SH-SY5Y (cell line): ENCODE measurements at regions not wholly inside any gene's neighbourhood (a gene's known extent, or its start where the extent isn't known, plus 50 kb on each side); places are given as distances from the start of the nearest gene placed in this dataset.

Experiments
- GATA2 ChIP-seq: IDR thresholded peaks from 2 replicates; pipeline ENCODE4 v1.6.1; 2011; ENCODE audit warnings: mild to moderate bottlenecking, low read depth, low read length
- GATA3 ChIP-seq: IDR thresholded peaks from 2 replicates; pipeline ENCODE4 v1.6.1; 2011; ENCODE audit warnings: low read depth, mild to moderate bottlenecking, low read length, moderate library complexity

GRCh38 chr18:47410139-47410538 lies 158.7 kb upstream of the SKOR2 start:
- TF ChIP-seq GATA3: no peak
- no peak for TF ChIP-seq GATA2
